GM23338 (cell line): ENCODE measurements at regions not wholly inside any gene's neighbourhood (a gene's known extent, or its start where the extent isn't known, plus 50 kb on each side); places are given as distances from the start of the nearest gene placed in this dataset.

Source experiments
- ATAC-seq: fragments of 200-7000 bp; cut with Tn5 transposase; 3 replicates; pipeline ENCODE4 v1.9.1; 2020
- DNase-seq: peaks from one replicate; pipeline ENCODE4 v3.0.0-alpha.2; 2015; ENCODE audit warnings: low spot score
- H2AFZ ChIP-seq: fragments of 200-600 bp; sonication (generic); 2 replicates; pipeline ENCODE4 v1.8.0; 2016; ENCODE audit warnings: antibody characterized with exemption, mild to moderate bottlenecking, moderate library complexity
- H3F3A ChIP-seq: fragments of 200-600 bp; sonication (generic); replicated peaks from 2 replicates; pipeline ENCODE4 v1.8.0; 2017; ENCODE audit warnings: antibody characterized with exemption, mixed run types, low read depth
- H3K27ac ChIP-seq: fragments of 200-600 bp; sonication (generic); 2 replicates; pipeline ENCODE4 v1.6.1; 2016; ENCODE audit warnings: low read depth
- H3K27me3 ChIP-seq: fragments of 200-600 bp; sonication (generic); 2 replicates; pipeline ENCODE4 v1.8.0; 2016; ENCODE audit warnings: mild to moderate bottlenecking, mixed run types, moderate library complexity; ENCODE audit not compliant: insufficient read depth
- H3K36me3 ChIP-seq: fragments of 200-600 bp; sonication (generic); 2 replicates; pipeline ENCODE4 v1.8.0; 2016; ENCODE audit warnings: mild to moderate bottlenecking; ENCODE audit not compliant: insufficient read depth
- H3K4me1 ChIP-seq: fragments of 200-600 bp; sonication (generic); 2 replicates; pipeline ENCODE4 v1.8.0; 2016; ENCODE audit warnings: mild to moderate bottlenecking, moderate library complexity; ENCODE audit not compliant: insufficient read depth
- H3K4me2 ChIP-seq: fragments of 200-600 bp; sonication (generic); 2 replicates; pipeline ENCODE4 v1.7.1; 2017; ENCODE audit warnings: mixed run types
- H3K4me3 ChIP-seq: fragments of 200-600 bp; sonication (generic); 2 replicates; pipeline ENCODE4 v1.6.1; 2016; ENCODE audit warnings: mixed run types
- H3K79me2 ChIP-seq: fragments of 200-600 bp; sonication (generic); replicated peaks from 2 replicates; pipeline ENCODE4 v1.8.0; 2017; ENCODE audit warnings: mild to moderate bottlenecking; ENCODE audit not compliant: insufficient read depth
- H3K9me2 ChIP-seq: fragments of 200-600 bp; sonication (generic); 2 replicates; pipeline ENCODE4 v1.8.0; 2017; ENCODE audit not compliant: insufficient read depth
- H4K20me1 ChIP-seq: fragments of 200-600 bp; sonication (generic); replicated peaks from 2 replicates; pipeline ENCODE4 v1.8.0; 2017; ENCODE audit warnings: mild to moderate bottlenecking; ENCODE audit not compliant: insufficient read depth
- H3K27ac Mint-ChIP-seq: 2 replicates; pipeline ENCODE4 v1.8.0; 2020; ENCODE audit warnings: inconsistent platforms, mild to moderate bottlenecking, moderate library complexity, mixed read lengths
- H3K27me3 Mint-ChIP-seq: 3 replicates; pipeline ENCODE4 v1.8.0; 2022; ENCODE audit warnings: low read depth, mild to moderate bottlenecking, moderate library complexity, mixed read lengths, inconsistent platforms; ENCODE audit not compliant: insufficient read depth, poor library complexity
- H3K36me3 Mint-ChIP-seq: 3 replicates; pipeline ENCODE4 v1.8.0; 2021; ENCODE audit warnings: low read depth, mild to moderate bottlenecking, inconsistent platforms, moderate library complexity, mixed read lengths
- H3K4me1 Mint-ChIP-seq: 3 replicates; pipeline ENCODE4 v1.8.0; 2020; ENCODE audit warnings: mild to moderate bottlenecking, inconsistent platforms, mixed read lengths
- H3K4me3 Mint-ChIP-seq: 3 replicates; pipeline ENCODE4 v1.8.0; 2021; ENCODE audit warnings: moderate library complexity, mild to moderate bottlenecking, inconsistent platforms, mixed read lengths
- H3K9me3 Mint-ChIP-seq: 3 replicates; pipeline ENCODE4 v1.8.0; 2020; ENCODE audit warnings: moderate library complexity, mild to moderate bottlenecking, inconsistent platforms, mixed read lengths
- CREB1 ChIP-seq: fragments of 250-450 bp; sonication (Bioruptor Pico); IDR thresholded peaks from 2 replicates; pipeline ENCODE4 v1.5.0; 2020; ENCODE audit warnings: low read depth, mild to moderate bottlenecking, moderate library complexity
- CTCF ChIP-seq, 2 experiments: fragments of 200-600 bp in 1 of 2; sonication (generic) in 1 of 2; conservative IDR thresholded peaks; 2 replicates each; pipeline versions ENCODE4 v1.5.1 to v1.6.1; 2016 to 2017; ENCODE audit warnings: antibody characterized with exemption in 2 of 2, low read depth in 2 of 2, mild to moderate bottlenecking in 2 of 2, moderate library complexity in 1 of 2
- ETS1 ChIP-seq: IDR thresholded peaks from 2 replicates; pipeline ENCODE4 v1.6.1; 2016; ENCODE audit warnings: antibody characterized with exemption
- EZH2 ChIP-seq: fragments of 200-600 bp; sonication (generic); IDR thresholded peaks from one replicate; pipeline ENCODE4 v1.8.0; 2017; ENCODE audit warnings: antibody characterized with exemption, mild to moderate bottlenecking, low read depth; ENCODE audit not compliant: unreplicated experiment
- EZH2phosphoT487 ChIP-seq: fragments of 200-600 bp; sonication (generic); IDR thresholded peaks from one replicate; pipeline ENCODE4 v1.8.1; 2018; ENCODE audit warnings: antibody characterized with exemption; ENCODE audit not compliant: unreplicated experiment
- NANOG ChIP-seq: IDR thresholded peaks from 2 replicates; pipeline ENCODE4 v1.6.1; 2016; ENCODE audit warnings: antibody characterized with exemption, borderline replicate concordance
- POLR2AphosphoS5 ChIP-seq: IDR thresholded peaks from 2 replicates; pipeline ENCODE4 v1.6.1; 2016; ENCODE audit warnings: antibody characterized with exemption, low read depth
- REST ChIP-seq: IDR thresholded peaks from one replicate; pipeline ENCODE4 v1.6.1; 2018; ENCODE audit warnings: antibody characterized with exemption; ENCODE audit not compliant: unreplicated experiment
- STAT1 ChIP-seq: IDR thresholded peaks from one replicate; pipeline ENCODE4 v1.6.1; 2016; ENCODE audit warnings: antibody characterized with exemption; ENCODE audit not compliant: unreplicated experiment
- ZNF331 ChIP-seq: fragments of 250-450 bp; sonication (Bioruptor Pico); IDR thresholded peaks from 2 replicates; pipeline ENCODE4 v1.5.0; 2020; ENCODE audit warnings: low read depth, mild to moderate bottlenecking, moderate library complexity
- ZNF462 ChIP-seq: fragments of 250-450 bp; sonication (Bioruptor Pico); IDR thresholded peaks from 2 replicates; pipeline ENCODE4 v1.5.0; 2020; ENCODE audit warnings: mild to moderate bottlenecking, moderate library complexity

GRCh38 chr12:76177821-76178220 is 93.3 kb upstream of the NAP1L1 start:
- ATAC-seq, result no peak
- DNase-seq, result no peak
- no peak overlapping the region for H2AFZ ChIP-seq

More at GRCh38 chr12:76177821-76178220, 93.3 kb upstream of the NAP1L1 start:
- Mint-ChIP-seq H3K36me3 (no peaks in the 10 kb centered on the region), H3K4me1 (no peaks in the 10 kb centered on the region), H3K27me3 (no peaks in the 10 kb centered on the region), H3K4me3 (no peak overlapping the region), H3K9me3 (no peaks in the 10 kb centered on the region), H3K27ac (no peak overlapping the region)
- Histone ChIP-seq H4K20me1 (no peaks in the 10 kb centered on the region), H3K4me1 (no peaks in the 10 kb centered on the region; the same call in 1 of the 2 replicates), H3K36me3 (no peaks in the 10 kb centered on the region), H3K9me2 (no peaks in the 10 kb centered on the region), H3K27me3 (no peaks in the 10 kb centered on the region), H3K4me3 (no peak overlapping the region), H3F3A (no peaks in the 10 kb centered on the region), H3K79me2 (no peaks in the 10 kb centered on the region), H3K4me2 (no peak overlapping the region), H3K27ac (no peak overlapping the region)
- TF ChIP-seq POLR2AphosphoS5, result no peak
- no peak for TF ChIP-seq NANOG
- no peak for TF ChIP-seq REST
- TF ChIP-seq ZNF462 (CRISPR knock-in tag), result no peak
- no peak for TF ChIP-seq CREB1 (CRISPR knock-in tag)
- TF ChIP-seq CTCF (conservative IDR thresholded peaks at IDR 0.05; ENCODE audit: low read depth in 2 of 2), result no peak
- TF ChIP-seq EZH2, result no peak
- no peak for TF ChIP-seq STAT1
- TF ChIP-seq EZH2phosphoT487, result no peak
- TF ChIP-seq ETS1, result no peak
- no peak for TF ChIP-seq ZNF331 (CRISPR knock-in tag)
